ENCODE measurements at regions not wholly inside any gene's neighbourhood (a gene's known extent, or its start where the extent isn't known, plus 50 kb on each side); places are given as distances from the start of the nearest gene placed in this dataset.

GRCh38 chr7:41867639-41868280 is 164.9 kb upstream of the INHBA start:
- no peak for TF ChIP-seq CTCF (IDR thresholded peaks at IDR 0.05; ENCODE audit: control insufficient read depth, insufficient read depth, low read depth, low read length, missing control alignments)
- no peak overlapping the region for H3K4me3 ChIP-seq (ENCODE audit: control insufficient read depth, low read depth, low read length)
- no peak for DNase-seq (ENCODE audit: low read depth)

GRCh38 chr7:41862261-41862660 is 159.4 kb upstream of the INHBA start:
- TF ChIP-seq CTCF (IDR thresholded peaks at IDR 0.05; ENCODE audit: control insufficient read depth, insufficient read depth, low read depth, low read length, missing control alignments) = no peak
- no peak for DNase-seq (ENCODE audit: low read depth)
- H3K4me3 ChIP-seq (ENCODE audit: control insufficient read depth, low read depth, low read length) = no peak overlapping the region

GRCh38 chr7:41861642-41862041 is 158.8 kb upstream of the INHBA start:
- DNase-seq (ENCODE audit: low read depth) = no peak

GRCh38 chr7:41858201-41858600 is 155.3 kb upstream of the INHBA start:
- TF ChIP-seq CTCF (IDR thresholded peaks at IDR 0.05; ENCODE audit: control insufficient read depth, insufficient read depth, low read depth, low read length, missing control alignments) = no peak
- H3K4me3 ChIP-seq (ENCODE audit: control insufficient read depth, low read depth, low read length) = no peak overlapping the region
- DNase-seq (ENCODE audit: low read depth) = no peak

More at GRCh38 chr7:41861642-41862041, 158.8 kb upstream of the INHBA start:
- no peak overlapping the region for H3K4me3 ChIP-seq (ENCODE audit: control insufficient read depth, low read depth, low read length)
- TF ChIP-seq CTCF (IDR thresholded peaks at IDR 0.05; ENCODE audit: control insufficient read depth, insufficient read depth, low read depth, low read length, missing control alignments) = no peak

- no peak for DNase-seq (ENCODE audit: low read depth)
- TF ChIP-seq CTCF (IDR thresholded peaks at IDR 0.05; ENCODE audit: control insufficient read depth, insufficient read depth, low read depth, low read length, missing control alignments) = no peak
Measured at GRCh38 chr7:41855798-41856197, 152.9 kb upstream of the INHBA start.

GRCh38 chr7:41847606-41848005 is 144.7 kb upstream of the INHBA start:
- no peak overlapping the region for H3K4me3 ChIP-seq (ENCODE audit: control insufficient read depth, low read depth, low read length)
- DNase-seq (ENCODE audit: low read depth) = no peak
- TF ChIP-seq CTCF (IDR thresholded peaks at IDR 0.05; ENCODE audit: control insufficient read depth, insufficient read depth, low read depth, low read length, missing control alignments) = no peak

More at GRCh38 chr7:41855798-41856197, 152.9 kb upstream of the INHBA start:
- H3K4me3 ChIP-seq (ENCODE audit: control insufficient read depth, low read depth, low read length) = no peak overlapping the region
